K562 (cell line): ENCODE measurements at regions not wholly inside any gene's neighbourhood (a gene's known extent, or its start where the extent isn't known, plus 50 kb on each side); places are given as distances from the start of the nearest gene placed in this dataset.
A peak's percentile ranks its signal among the peaks of the same experiment; 100 is the strongest.

Experiments
- GATAD2A ChIP-seq: fragments of 450-650 bp; IDR thresholded peaks from 2 replicates; pipeline ENCODE4 v1.6.1; 2017
- KHSRP ChIP-seq: fragments of 450-650 bp; IDR thresholded peaks from 2 replicates; pipeline ENCODE4 v1.6.1; 2017
- MBD2 ChIP-seq: sonication (generic); IDR thresholded peaks from 2 replicates; pipeline ENCODE4 v1.6.1; 2016; ENCODE audit warnings: low read depth, borderline replicate concordance
- MTA1 ChIP-seq: fragments of 450-650 bp; IDR thresholded peaks from 2 replicates; pipeline ENCODE4 v1.6.1; 2017; ENCODE audit warnings: borderline replicate concordance
- SIN3B ChIP-seq: fragments of 450-650 bp; IDR thresholded peaks from 2 replicates; pipeline ENCODE4 v1.6.1; 2017; ENCODE audit warnings: low read depth, mild to moderate bottlenecking, moderate library complexity
- SMARCA5 ChIP-seq: fragments of 450-650 bp; IDR thresholded peaks from 2 replicates; pipeline ENCODE4 v1.6.1; 2016
- STAT5B ChIP-seq: fragments of 250-450 bp; sonication (Bioruptor Pico); IDR thresholded peaks from 2 replicates; pipeline ENCODE4 v1.8.0; 2021; ENCODE audit warnings: mild to moderate bottlenecking, inconsistent platforms
- TFE3 ChIP-seq: fragments of 450-650 bp; formaldehyde crosslinking; IDR thresholded peaks from 2 replicates; pipeline ENCODE4 v1.4.0; 2020; ENCODE audit warnings: mild to moderate bottlenecking, mixed read lengths
- TRIM28 ChIP-seq: fragments of 450-650 bp; IDR thresholded peaks from 2 replicates; pipeline ENCODE4 v1.6.1; 2017
- ZNF184 ChIP-seq: sonication (generic); formaldehyde crosslinking; IDR thresholded peaks from 2 replicates; pipeline ENCODE4 v1.5.0; 2020; ENCODE audit warnings: missing genetic modification reagents
- TF ChIP-seq, protein P1 (sequence below), 2 experiments: fragments of 250-450 bp in 1 of 2; fragments of 450-650 bp in 1 of 2; sonication (Bioruptor Pico) in 1 of 2; IDR thresholded peaks; 2 replicates each; pipeline versions ENCODE4 v1.6.1 to v1.8.0; 2016 to 2021; ENCODE audit warnings: mild to moderate bottlenecking in 2 of 2, moderate library complexity in 2 of 2, missing compliant biosample characterization in 1 of 2, missing genetic modification characterization in 1 of 2

DNA sequence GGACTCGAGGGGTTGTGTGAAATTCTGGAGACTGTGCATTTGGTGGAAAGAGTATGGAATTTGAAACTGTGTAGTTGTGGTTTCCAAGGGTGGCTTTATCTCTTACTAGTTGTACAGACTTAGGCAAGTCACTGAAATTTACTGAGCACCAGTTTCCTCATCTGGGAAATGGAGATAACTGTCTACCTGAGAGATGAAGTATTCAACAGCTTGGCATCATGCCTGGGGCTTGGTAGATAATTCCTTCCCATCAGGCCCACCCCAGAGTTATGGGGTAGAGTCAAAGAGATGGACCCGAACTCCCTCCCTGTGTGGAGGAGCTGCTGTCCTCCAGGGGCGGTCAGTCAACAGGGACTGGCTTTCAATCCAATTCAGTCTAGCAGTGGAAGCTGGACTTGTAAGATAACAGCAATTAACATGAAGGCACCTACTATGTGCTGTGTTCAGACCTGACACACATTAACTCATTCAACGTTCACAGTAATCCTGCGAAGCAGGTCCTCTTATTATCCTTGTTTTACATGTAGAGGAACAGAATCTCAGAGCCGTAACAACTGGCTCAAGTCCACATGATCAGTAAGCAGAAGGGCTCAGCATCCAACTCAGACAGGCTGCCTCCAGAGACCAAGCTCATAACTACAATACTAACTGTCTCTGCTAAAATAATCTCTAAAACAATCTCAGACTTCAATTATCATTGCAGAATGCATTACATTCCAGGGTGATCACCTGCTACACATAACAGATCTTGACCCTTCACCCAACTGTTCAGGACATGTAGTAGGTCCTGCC is 432.1 kb downstream of the LPIN1 start (continued):
- TF ChIP-seq SIN3B (no peak), MTA1 (no peak; the same call in none of the 2 replicates), TRIM28 (no peak), ZNF184 (CRISPR knock-in tag) (no peak), KHSRP (no peak), TFE3 (CRISPR knock-in tag) (no peak), STAT5B (CRISPR knock-in tag) (no peak), GATAD2A (0 out of 2 replicates have a peak, but pooled peaks have one; percentile 54), MBD2 (no peak), SMARCA5 (no peak)
- TF ChIP-seq, protein P1, sequence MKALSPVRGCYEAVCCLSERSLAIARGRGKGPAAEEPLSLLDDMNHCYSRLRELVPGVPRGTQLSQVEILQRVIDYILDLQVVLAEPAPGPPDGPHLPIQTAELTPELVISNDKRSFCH (CRISPR knock-in tag; IDR thresholded peaks at IDR 0.05) = no peak
- TF ChIP-seq, protein P1 (tag; IDR thresholded peaks at IDR 0.05) = no peak
